ENCODE measurements at regions not wholly inside any gene's neighbourhood (a gene's known extent, or its start where the extent isn't known, plus 50 kb on each side); places are given as distances from the start of the nearest gene placed in this dataset.

DNA sequence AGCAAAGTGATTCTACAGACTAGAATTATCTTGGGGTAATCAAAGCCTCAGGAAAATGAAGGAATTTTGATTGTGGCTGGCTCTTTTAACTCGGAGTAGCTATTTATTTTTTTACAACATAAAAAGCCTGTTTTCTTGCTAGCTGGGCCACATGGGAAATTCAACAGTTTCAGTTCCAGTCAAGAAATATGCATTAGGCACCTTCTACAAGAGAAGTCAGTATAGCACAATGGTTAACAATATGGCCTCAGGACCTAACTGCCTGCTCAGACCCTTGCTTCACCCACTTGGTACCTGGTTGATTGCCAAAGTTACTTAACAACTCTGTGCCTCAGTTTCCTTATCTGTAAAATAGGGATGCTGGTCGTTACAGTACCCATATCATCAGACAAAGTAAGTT is 586.2 kb downstream of the ZNF608 start:
- H3K4me3 ChIP-seq (ENCODE audit: control insufficient read depth, low read depth, low read length) = no peak overlapping the region
- TF ChIP-seq, protein P1, sequence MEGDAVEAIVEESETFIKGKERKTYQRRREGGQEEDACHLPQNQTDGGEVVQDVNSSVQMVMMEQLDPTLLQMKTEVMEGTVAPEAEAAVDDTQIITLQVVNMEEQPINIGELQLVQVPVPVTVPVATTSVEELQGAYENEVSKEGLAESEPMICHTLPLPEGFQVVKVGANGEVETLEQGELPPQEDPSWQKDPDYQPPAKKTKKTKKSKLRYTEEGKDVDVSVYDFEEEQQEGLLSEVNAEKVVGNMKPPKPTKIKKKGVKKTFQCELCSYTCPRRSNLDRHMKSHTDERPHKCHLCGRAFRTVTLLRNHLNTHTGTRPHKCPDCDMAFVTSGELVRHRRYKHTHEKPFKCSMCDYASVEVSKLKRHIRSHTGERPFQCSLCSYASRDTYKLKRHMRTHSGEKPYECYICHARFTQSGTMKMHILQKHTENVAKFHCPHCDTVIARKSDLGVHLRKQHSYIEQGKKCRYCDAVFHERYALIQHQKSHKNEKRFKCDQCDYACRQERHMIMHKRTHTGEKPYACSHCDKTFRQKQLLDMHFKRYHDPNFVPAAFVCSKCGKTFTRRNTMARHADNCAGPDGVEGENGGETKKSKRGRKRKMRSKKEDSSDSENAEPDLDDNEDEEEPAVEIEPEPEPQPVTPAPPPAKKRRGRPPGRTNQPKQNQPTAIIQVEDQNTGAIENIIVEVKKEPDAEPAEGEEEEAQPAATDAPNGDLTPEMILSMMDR (IDR thresholded peaks at IDR 0.05; ENCODE audit: control insufficient read depth, insufficient read depth, low read depth, low read length, missing control alignments) = no peak
- no peak for DNase-seq (ENCODE audit: low read depth)

DNA sequence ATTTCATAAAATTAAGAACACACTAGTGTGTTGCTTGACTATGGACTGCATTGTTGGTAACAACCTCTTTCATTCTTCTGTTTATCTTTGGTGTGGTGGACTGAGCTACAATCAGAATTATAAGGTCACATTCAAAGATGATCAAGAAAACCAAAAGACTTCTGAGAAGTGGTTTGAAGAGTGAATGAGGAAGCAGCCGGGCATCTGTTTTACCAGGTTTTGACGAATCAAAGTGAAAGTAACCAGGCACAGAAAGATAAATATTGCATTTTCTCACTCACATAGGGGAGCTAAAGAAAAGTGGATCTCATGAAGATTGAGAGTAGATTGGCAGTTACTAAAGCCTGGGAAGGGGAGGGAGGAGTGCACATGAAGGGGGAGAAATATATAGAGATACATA is 589.1 kb downstream of the ZNF608 start:
- no peak overlapping the region for H3K4me3 ChIP-seq (ENCODE audit: control insufficient read depth, low read depth, low read length)
- DNase-seq (ENCODE audit: low read depth) = no peak
- TF ChIP-seq, protein P1 (IDR thresholded peaks at IDR 0.05; ENCODE audit: control insufficient read depth, insufficient read depth, low read depth, low read length, missing control alignments) = no peak

DNA sequence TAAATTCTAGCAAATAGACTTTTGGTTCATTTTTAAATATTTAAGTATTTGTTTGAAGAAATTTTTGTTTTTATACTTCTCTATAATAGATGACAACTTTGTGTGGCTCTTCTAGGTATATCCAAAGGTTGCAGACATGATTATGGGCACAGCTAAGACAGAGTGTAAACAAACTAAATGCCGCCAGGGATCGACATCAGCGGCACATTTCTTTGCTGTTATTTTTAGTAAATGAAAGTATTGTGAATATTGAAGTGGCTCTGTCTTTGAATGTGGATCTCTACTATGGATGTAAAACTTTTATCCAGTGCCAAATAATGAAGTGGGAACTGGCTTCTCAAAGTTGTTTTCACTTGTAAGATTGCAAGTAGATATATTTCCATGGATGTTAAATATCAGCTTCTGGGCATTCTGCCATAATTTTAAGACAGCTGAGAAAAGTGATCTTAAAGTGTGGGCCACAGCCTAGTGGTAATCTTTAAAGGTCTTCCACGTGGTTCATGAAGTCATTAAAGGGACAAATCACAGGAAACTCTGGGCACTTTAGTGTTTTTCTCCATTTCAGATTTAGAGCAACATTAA is 589.9 kb downstream of the ZNF608 start:
- no peak for DNase-seq (ENCODE audit: low read depth)
- TF ChIP-seq, protein P1 (IDR thresholded peaks at IDR 0.05; ENCODE audit: control insufficient read depth, insufficient read depth, low read depth, low read length, missing control alignments) = no peak
- no peak overlapping the region for H3K4me3 ChIP-seq (ENCODE audit: control insufficient read depth, low read depth, low read length)

DNA sequence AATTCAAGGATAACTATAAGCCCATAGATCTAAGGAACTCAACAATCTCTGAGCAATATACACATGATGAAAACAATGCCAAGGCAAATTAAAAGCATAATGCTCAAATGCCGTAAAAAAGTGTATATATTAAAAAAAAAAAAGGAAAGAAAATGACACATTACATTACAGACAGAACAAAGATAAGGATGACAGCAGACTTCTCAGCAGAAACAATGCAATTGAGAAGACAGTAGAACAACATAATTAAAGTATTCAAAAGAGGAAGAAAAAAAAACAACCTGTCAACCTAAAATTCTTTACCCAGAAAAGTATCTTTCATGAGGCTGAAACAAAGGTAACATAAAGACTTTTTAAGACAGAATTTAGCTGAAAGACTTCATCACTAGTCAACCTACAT is 591.7 kb downstream of the ZNF608 start:
- TF ChIP-seq, protein P1 (IDR thresholded peaks at IDR 0.05; ENCODE audit: control insufficient read depth, insufficient read depth, low read depth, low read length, missing control alignments) = no peak
- no peak for DNase-seq (ENCODE audit: low read depth)

DNA sequence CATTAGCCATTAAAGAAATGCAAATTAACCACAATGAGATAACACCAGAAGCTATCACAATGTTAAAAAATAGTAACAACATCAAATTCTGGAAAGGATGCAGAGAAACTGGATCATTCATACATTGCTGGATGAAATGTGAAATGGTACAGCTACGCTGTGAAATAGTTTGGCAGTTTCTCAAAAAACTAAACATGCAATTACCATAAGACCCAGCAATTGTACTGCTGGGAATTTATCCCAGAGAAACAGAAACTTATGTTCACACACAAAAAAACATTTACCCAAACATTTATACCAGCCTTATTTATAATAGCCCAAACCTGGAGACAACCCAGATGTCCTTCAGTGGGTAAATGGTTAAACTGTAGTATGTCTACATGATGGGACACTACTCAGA is 592.9 kb downstream of the ZNF608 start:
- no peak for DNase-seq (ENCODE audit: low read depth)
- no peak overlapping the region for H3K4me3 ChIP-seq (ENCODE audit: control insufficient read depth, low read depth, low read length)
- TF ChIP-seq, protein P1 (IDR thresholded peaks at IDR 0.05; ENCODE audit: control insufficient read depth, insufficient read depth, low read depth, low read length, missing control alignments) = no peak

More for the DNA sequence above, 591.7 kb downstream of the ZNF608 start:
- H3K4me3 ChIP-seq (ENCODE audit: control insufficient read depth, low read depth, low read length) = no peak overlapping the region

DNA sequence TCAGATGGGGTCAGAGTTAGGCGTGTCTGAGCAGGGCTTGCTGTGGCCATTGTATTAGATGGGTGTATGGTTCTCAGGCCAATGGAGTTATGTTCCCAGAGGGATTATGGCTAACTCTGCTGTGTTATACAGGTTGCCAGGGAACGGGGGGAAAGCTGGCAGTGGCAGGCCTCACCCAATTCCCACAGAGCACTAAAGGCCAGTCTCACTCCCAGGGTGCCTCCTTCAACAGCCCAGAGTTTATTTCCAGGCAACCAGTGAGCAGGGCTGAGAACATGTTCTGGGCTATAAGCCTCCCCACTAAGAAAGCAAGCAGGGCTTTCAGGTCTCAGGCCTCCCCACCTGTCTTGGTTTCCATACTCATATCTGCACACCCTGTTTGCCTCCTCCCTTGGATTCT is 597.9 kb downstream of the ZNF608 start:
- TF ChIP-seq, protein P1 (IDR thresholded peaks at IDR 0.05; ENCODE audit: control insufficient read depth, insufficient read depth, low read depth, low read length, missing control alignments) = no peak
- no peak for DNase-seq (ENCODE audit: low read depth)
- H3K4me3 ChIP-seq (ENCODE audit: control insufficient read depth, low read depth, low read length) = no peak overlapping the region

DNA sequence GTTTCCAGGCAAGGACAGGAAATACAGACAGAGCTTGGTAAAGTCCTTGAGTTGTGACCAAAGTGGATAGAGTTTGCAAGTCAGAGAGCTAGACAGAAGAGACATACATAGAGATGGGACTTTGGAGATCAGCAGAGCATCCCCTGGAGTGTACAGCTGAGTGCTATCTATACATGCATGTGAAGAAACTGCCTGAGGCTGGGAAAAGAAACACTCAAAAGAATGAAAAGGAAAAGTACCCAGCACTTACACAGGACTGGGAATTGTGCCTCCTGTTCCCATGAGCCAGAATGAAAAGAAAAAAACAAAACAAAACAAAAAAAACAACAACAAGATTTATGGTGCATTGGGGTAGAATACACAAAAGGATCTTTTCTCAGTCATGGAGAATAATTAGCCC is 606.4 kb downstream of the ZNF608 start:
- H3K4me3 ChIP-seq (ENCODE audit: control insufficient read depth, low read depth, low read length) = no peak overlapping the region
- no peak for DNase-seq (ENCODE audit: low read depth)
- TF ChIP-seq, protein P1 (IDR thresholded peaks at IDR 0.05; ENCODE audit: control insufficient read depth, insufficient read depth, low read depth, low read length, missing control alignments) = no peak
